Breast epithelium (tissue), 3 donors: ENCODE measurements at regions not wholly inside any gene's neighbourhood (a gene's known extent, or its start where the extent isn't known, plus 50 kb on each side); places are given as distances from the start of the nearest gene placed in this dataset.

Experiments
- POLR2AphosphoS5 ChIP-seq, 3 donors: sonication (generic); formaldehyde crosslinking; IDR thresholded peaks; one replicate each; pipeline ENCODE4 v1.6.1; 2017; ENCODE audit warnings: antibody characterized with exemption in 3 of 3
- TF ChIP-seq, protein P1 (sequence below), 3 donors: fragments of 450-650 bp; IDR thresholded peaks; one replicate each; pipeline ENCODE4 v1.5.1; 2016 to 2017; ENCODE audit warnings: antibody characterized with exemption in 3 of 3, mild to moderate bottlenecking in 3 of 3, moderate library complexity in 3 of 3

DNA sequence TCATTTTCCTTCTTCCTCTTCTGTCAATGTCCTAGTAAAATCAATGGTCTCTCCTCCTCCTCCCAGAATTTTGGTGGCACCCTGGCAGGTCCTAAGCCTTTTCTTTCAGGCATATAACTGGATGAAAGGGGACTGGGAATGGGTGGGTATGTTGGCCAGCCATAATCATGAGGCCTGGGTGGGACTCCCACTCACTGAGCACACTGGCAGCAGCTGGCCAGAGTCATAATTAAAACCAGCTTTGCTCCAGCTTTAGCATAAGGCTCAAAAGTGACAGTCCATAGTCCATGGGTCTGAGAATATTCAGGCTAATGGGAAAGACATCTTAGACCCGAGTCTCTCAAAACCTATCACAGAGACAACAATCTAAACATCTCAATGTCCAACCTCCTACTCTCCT is 190.0 kb upstream of the BTBD3 start:
- TF ChIP-seq, protein P1, sequence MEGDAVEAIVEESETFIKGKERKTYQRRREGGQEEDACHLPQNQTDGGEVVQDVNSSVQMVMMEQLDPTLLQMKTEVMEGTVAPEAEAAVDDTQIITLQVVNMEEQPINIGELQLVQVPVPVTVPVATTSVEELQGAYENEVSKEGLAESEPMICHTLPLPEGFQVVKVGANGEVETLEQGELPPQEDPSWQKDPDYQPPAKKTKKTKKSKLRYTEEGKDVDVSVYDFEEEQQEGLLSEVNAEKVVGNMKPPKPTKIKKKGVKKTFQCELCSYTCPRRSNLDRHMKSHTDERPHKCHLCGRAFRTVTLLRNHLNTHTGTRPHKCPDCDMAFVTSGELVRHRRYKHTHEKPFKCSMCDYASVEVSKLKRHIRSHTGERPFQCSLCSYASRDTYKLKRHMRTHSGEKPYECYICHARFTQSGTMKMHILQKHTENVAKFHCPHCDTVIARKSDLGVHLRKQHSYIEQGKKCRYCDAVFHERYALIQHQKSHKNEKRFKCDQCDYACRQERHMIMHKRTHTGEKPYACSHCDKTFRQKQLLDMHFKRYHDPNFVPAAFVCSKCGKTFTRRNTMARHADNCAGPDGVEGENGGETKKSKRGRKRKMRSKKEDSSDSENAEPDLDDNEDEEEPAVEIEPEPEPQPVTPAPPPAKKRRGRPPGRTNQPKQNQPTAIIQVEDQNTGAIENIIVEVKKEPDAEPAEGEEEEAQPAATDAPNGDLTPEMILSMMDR (IDR thresholded peaks at IDR 0.05) = no peak
- TF ChIP-seq POLR2AphosphoS5 (IDR thresholded peaks at IDR 0.05) = no peak
